Omental fat pad (tissue), 3 donors: ENCODE measurements at regions not wholly inside any gene's neighbourhood (a gene's known extent, or its start where the extent isn't known, plus 50 kb on each side); places are given as distances from the start of the nearest gene placed in this dataset.
"Not testable (repeated sequence)": the region's sequence is repeated elsewhere in the genome, so short reads cannot be mapped to it uniquely, and the experiment has no call there.

Experiments used
- ATAC-seq: fragments of 150-250 bp; one replicate; pipeline ENCODE4 v1.9.1; 2016; ENCODE audit warnings: mild to moderate bottlenecking, moderate library complexity; ENCODE audit not compliant: low FRiP score
- DNase-seq: peaks from one replicate; pipeline ENCODE4 v3.0.0-alpha.2; 2019; ENCODE audit warnings: low spot score
- TF ChIP-seq, protein P1 (sequence below), 3 donors: fragments of 450-650 bp; IDR thresholded peaks; one replicate each; pipeline ENCODE4 v1.5.1; 2016 to 2017; ENCODE audit warnings: antibody characterized with exemption in 3 of 3, mild to moderate bottlenecking in 3 of 3, moderate library complexity in 2 of 3

DNA sequence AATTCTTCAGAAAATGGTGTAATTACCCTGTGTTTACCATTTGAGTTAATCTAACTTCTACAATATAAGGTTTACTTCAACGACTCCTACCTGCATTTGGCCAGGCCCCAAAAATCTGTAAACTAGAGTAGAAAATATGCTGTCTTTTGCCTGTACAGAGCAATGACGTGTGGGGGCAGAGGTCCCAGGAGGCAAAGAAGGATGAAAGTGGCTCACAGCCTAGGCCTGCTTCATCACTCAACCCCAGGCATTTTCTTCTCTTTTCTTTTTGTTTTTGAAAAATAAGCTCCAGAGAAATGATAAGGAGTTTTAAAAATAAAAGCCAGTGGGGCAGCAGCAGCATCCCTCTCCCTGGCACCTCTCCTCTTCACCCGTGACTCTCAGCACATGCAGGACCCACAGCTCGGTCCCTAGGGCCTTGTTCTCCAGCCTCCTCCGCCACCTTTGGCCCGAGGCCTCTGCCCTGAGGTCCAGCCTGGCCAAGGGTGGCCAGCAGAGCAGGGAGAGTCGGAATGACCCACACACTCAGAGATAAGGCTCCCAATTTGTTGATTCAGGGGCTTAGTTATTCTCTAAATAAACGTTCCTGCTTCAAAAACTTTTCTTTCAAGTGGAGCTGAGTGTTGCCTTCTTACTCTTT lies 76.6 kb upstream of the ADRA1D start:
- no peak for DNase-seq
- ATAC-seq = no peak
- TF ChIP-seq, protein P1, sequence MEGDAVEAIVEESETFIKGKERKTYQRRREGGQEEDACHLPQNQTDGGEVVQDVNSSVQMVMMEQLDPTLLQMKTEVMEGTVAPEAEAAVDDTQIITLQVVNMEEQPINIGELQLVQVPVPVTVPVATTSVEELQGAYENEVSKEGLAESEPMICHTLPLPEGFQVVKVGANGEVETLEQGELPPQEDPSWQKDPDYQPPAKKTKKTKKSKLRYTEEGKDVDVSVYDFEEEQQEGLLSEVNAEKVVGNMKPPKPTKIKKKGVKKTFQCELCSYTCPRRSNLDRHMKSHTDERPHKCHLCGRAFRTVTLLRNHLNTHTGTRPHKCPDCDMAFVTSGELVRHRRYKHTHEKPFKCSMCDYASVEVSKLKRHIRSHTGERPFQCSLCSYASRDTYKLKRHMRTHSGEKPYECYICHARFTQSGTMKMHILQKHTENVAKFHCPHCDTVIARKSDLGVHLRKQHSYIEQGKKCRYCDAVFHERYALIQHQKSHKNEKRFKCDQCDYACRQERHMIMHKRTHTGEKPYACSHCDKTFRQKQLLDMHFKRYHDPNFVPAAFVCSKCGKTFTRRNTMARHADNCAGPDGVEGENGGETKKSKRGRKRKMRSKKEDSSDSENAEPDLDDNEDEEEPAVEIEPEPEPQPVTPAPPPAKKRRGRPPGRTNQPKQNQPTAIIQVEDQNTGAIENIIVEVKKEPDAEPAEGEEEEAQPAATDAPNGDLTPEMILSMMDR (IDR thresholded peaks at IDR 0.05) = no peak

DNA sequence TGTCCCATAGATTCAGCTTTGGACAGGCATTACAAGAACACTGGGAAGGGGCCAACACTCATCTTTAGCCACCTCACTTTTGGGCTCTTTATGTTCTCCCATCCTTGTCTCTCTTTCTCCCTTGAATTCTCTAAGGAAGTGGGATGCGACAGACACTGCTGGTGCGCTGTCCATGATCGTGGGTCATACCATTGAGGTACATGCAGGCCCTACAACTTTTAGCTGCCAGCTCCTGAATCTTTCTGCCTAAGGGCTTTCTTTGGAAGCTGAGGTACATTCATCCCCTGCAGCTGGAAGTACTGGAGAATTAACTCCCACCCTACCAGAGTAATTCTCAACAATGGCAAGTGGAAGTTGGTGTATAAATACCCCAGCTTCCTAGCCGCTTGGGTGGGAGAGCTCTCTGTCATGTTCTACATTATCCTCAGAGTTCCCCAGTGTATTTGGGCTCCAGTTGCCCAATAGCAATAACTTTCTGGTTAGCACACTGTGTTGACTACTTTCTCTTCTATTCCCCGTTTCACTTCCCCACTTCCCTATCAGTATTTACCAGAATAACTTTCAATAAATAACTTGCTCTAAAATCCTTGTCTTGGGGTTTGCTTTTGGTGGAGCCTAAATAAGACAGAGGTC lies 75.6 kb upstream of the ADRA1D start:
- TF ChIP-seq, protein P1 (IDR thresholded peaks at IDR 0.05) = no peak
- no peak for ATAC-seq

DNA sequence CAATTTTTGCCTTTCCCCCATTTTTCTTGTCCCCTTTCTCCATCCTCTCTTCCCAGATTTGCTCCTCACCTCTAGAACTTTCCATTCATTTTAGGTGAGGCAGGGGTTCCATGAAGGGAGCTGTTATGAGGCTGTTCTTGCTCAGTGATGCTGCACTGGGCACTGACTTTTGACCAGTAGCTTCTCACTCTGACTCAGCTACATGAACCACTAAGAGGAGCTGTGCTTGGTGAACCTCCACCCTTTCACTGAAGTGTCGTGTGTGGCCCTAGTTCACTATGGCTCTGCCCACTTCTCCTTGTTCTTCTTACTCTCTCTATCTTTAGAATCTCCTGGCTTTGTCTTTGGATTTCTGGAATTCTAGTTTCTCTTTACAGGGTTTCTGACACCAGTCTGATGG lies 73.4 kb upstream of the ADRA1D start:
- ATAC-seq (no peak), DNase-seq (no peak)
- TF ChIP-seq, protein P1 (IDR thresholded peaks at IDR 0.05) = no peak

More for the DNA sequence above, 75.6 kb upstream of the ADRA1D start:
- DNase-seq = no peak

DNA sequence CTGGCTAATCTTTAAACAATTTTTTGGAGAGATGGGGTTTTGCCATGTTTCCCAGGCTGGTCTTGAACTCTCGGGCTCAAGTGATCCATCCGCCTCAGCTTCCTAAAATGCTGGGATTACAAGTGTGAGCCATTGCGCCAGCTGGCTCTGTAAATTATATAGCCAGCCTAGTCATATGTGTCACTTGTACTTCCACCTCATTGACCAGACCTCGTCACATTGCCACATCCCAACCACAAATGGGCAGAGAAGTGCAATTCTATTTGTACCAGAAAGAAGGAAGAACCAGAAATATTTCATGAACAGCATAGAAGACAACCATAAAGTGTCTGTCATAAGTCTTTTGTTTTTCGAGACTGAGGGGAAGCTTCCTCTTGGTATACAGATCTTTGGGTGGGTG lies 71.2 kb upstream of the ADRA1D start:
- TF ChIP-seq, protein P1 (IDR thresholded peaks at IDR 0.05) = no peak
- no peak for DNase-seq
- ATAC-seq = no peak

DNA sequence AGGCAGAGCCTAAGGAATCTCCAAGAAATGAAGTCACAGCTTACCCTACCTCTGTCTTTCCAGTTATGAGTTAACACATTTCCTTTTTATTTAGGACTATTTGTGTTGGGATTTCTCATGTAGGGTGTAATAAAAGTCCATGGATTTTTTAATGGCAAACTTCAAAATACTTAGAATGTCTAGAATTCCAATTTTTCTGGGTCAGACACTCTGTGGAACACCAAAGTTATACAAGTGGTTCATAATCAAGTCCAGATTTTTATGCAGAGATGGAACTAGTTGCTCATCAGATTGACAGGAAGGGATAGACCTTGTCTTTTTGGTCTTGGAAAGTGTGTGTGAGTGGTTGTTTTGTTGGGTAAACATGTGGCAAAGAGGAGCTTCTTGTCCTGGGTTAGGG lies 69.8 kb upstream of the ADRA1D start:
- DNase-seq (no peak), ATAC-seq (no peak)
- TF ChIP-seq, protein P1 (IDR thresholded peaks at IDR 0.05) = no peak

DNA sequence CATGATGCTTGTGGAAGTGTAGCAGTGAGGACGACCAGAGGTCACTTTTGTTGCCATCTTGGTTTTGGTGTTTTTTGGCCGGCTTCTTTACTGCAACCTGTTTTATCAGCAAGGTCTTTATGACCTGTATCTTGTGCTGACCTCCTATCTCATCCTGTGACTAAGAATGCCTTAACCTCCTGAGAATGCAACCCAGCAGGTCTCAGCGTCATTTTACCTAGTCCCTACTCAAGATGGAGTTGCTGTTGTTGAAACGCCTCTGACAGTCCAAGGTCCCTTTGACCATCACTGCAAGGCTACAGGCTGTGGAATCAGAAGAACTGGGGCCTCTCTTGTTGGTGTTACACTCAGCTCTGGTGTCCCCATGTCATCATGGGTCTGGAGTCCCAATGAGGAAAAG lies 61.5 kb upstream of the ADRA1D start:
- DNase-seq, ATAC-seq: not testable (repeated sequence)

DNA sequence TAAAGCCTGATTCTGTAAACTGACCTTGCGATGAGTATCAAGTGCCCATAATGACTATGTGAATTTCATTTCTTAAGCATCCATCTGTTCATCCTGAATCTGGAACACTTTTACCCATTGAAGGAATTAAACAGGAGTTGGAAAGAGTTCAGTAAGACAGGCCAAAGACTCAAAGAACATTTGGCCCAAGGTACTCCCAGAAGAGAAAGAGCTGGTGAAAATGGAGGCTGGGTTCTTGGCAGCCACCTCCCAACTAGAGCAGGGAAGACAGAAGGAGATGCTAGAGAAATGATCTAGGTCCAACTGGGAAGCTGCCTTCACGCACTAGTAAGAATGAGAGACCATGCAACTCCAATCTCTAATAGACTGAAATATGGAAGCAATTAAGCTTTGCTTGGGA lies 57.1 kb upstream of the ADRA1D start:
- DNase-seq = no peak
- ATAC-seq = no peak
- TF ChIP-seq, protein P1 (IDR thresholded peaks at IDR 0.05) = no peak
